IPS-NIHi7 (cell line): ENCODE measurements at regions not wholly inside any gene's neighbourhood (a gene's known extent, or its start where the extent isn't known, plus 50 kb on each side); places are given as distances from the start of the nearest gene placed in this dataset.
A peak's percentile ranks its signal among the peaks of the same experiment; 100 is the strongest.
"Not testable (repeated sequence)": the region's sequence is repeated elsewhere in the genome, so short reads cannot be mapped to it uniquely, and the experiment has no call there.

ENCODE experiments used
- DNase-seq: peaks from one replicate; pipeline ENCODE4 v3.0.0; 2012; ENCODE audit warnings: mixed read lengths; ENCODE audit errors: extremely low spot score

DNA sequence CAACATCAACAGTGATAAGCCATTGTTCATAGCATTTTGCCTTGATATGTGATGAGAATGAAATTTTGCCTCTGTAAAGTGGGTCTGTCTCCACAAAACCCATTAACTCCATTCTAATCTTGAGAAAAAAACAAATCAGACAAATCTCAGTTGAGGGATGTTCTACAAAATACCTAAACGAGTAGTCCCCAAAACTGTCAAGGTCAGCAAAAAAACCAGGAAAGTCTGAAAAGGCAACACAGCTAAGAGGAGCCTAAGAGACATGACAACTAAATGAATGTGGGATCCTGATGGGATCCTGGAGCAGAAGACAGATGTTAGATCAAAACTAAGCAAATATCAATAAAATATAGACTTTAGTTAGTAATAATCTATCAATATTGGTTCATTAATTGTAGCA lies 431.6 kb upstream of the SPTLC3 start:
- no peak for DNase-seq

DNA sequence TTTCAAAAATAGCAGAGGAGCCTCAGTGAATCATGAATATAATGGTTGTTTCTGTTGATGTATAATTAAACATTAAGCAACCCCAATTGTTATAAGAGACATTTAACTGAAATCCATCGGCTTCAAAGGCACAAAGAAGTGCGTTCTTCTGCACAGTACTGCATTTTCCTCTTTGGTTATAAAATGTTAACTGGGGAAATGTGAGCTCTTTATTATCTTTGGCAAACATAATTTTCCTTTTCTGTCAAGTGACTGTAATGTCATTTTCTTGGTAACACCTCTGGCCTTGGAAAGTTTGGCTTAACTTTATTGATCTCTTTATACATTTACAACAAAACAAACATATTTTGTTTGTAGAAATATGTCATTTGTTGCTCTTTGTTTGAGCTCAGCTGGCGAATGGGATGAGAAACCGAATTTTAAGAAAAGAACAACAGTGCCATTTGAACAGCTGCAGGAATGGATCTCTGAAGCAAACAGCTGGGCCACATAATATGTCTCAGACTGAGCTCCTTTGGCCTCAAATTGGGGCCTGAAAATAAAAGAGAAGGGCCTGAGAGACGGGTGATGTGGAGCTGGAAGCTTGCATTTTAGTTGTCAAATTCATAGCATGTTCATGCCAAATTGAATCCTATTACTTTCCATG lies 427.0 kb upstream of the SPTLC3 start:
- DNase-seq: no peak

DNA sequence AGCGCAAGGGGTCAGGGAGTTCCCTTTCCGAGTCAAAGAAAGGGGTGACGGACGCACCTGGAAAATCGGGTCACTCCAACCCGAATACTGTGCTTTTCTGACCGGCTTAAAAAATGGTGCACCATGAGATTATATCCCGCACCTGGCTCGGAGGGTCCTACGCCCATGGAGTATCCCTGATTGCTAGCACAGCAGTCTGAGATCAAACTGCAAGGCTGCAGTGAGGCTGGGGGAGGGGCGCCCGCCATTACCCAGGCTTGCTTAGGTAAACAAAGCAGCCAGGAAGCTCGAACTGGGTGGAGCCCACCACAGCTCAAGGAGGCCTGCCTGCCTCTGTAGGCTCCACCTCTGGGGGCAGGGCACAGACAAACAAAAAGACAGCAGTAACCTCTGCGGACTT lies 426.1 kb upstream of the SPTLC3 start:
- DNase-seq: not testable (repeated sequence)

DNA sequence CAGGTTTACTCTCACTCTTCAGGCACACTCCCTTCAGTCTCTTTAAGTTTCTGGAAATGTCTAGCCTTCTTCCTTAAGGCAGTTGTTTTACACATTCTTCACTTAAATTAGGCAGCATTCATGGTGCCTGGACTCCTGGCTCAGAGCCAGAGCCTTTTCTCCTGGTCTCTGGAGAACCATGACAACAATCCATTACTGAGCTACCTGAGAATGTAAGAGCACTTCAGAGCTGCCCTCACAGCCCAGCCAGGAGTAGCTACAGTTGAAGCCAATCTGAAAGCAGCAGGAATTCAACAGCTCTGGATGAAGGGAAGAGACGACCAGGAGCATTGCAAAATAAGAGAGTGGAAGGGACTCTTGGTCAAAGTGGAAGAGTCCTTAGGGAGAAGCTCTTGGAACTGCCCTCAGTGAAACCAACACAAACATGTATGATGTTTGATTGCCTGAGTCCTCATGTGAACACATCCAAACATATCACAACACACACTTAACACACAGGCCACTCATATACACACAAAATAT lies 416.8 kb upstream of the SPTLC3 start:
- DNase-seq: peak; percentile 23

DNA sequence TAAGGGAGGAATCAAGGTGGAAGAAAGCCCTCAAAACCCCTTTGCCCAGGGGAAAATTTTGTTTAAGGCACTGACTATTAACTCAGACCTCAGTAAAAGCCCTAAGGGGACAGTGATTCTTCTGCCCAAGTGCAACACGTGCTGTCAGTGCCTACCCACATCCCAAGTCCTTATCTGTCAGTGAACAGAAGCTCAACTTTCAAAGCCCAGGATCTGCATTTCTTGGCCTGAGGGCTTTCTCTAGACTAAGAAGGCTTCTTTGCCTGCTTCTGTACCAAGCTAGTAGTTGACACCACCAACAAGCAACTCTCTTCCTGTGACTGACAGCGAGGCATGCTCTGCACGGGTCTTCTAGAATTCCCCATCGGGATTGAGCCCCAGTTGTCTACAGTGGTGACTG lies 416.0 kb upstream of the SPTLC3 start:
- no peak for DNase-seq

DNA sequence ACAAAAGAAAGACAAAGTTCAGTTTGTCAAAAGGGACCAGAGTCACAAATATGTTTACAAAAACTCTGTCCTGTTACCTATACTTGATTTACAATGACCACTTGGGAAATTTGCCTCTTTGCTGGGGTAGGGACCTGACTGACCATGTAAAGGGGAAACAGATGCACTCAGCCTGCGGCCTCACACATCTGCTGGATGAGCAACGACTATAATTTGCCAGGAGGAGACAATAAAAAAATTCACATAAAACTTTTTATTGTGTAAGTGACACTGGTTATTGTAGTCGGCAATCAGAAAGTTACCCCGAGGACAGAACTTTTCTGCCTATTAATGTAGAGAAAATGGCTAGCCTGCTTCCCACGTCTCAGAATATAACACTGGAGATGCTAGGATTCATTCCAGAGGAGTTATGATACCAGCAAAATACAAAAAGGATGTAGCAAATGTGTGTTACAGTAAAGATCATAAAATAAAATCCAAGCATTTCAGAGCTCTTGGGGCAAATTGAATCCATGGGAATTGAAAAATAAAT lies 415.4 kb upstream of the SPTLC3 start:
- DNase-seq: no peak

DNA sequence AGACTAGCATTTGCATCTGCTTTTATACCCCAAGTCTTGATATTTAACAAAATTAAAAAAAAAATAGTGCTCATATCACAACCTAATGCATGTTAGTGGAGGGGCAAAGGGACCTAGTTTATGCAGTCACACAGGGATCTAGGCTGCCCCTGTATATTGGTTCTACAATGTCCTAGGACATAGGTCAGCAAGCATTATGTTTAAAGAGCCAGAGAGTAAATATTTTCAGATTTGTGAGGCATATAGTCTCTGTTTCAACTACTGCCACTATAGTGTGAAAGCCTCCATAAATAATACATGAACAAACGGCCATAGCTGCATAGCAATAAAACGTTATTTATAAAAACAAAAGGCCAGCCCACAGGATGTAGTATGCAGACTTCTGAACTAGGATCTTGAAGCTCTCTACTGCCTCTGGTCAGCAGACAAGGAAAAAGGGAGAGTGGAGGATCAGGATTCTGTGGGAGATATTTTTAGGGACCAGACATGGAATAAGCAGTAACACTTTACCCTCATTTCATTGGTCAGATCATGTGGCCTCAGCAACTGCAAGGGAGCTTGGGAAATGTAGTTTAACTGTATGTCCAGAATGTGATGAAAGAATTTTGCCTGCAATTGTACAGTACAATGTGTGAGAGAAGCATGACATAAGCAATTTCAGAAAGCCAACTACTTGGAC lies 414.2 kb upstream of the SPTLC3 start:
- no peak for DNase-seq

DNA sequence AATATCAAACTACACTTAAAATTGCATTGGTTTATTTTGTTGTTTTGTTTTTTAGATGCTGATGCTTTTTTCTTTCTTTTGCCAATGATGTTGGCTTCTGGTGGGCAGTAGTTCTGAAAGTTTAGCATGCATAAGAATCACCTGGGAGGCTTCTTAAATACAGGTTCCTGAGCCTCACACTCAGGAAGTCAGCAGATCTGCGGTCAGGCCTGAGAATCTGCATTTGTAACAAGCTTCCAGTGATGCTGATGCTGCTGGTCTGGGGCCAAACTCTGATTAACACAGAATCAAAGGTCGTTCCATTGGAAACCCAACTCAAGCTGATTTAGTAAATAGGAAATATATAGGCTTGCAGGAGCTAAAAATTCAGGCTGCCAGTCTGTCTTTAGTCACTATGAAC lies 412.9 kb upstream of the SPTLC3 start:
- no peak for DNase-seq

DNA sequence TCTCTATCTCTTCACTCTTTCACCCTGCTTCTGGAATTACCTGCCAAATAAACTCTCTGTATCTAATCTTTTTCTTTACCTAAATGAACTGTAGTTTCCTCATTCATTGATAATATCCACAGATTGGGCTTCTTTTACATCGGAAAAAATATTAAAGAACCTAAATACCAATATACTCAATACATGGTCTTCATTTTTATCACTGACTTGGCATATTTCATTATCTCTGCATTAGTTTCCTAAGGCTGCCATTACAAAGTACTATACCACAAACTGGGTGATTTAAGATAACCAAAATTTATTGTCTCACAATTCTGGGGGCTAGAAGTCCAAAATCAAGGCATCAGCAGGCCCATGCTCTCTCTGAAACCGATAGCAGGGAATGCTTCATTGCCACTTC lies 411.9 kb upstream of the SPTLC3 start:
- DNase-seq: no peak

DNA sequence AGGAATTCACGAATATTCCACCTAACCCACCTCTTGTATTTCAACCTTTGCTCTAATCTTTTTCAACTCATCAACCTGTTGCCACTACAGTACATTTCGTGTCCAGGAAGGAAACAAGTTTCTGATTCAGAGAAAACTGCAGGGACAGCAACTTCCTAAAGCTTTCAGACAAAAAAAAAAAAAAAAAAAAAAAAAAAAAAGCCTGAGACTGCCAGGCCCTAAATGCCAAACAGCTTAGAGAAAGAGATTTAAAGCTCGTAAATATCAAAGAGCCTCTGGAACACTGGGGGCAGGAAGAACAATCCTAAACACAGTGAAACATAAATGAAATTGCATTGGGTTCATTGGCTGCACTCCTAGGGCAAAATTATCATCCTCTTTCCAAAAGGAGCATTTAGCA lies 411.2 kb upstream of the SPTLC3 start:
- DNase-seq: no peak

DNA sequence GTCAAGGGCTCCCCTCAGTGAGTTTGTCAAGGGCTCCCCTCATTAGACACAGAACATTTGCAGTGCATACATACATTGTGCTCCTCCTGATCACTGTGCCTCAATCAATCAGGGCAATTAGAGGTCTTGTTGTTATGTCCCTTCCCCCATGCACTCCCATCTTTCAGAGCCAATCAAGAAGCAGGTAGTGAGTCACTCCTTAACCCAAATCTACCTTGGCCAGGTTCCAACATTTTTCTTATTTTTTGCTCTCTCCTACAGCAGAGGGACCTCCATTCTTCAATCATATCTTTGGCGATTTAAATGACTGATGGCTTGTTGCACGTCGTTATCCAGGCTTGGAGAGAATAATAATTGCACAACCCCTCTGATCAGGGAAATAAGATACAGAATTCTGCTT lies 409.9 kb upstream of the SPTLC3 start:
- DNase-seq: no peak

DNA sequence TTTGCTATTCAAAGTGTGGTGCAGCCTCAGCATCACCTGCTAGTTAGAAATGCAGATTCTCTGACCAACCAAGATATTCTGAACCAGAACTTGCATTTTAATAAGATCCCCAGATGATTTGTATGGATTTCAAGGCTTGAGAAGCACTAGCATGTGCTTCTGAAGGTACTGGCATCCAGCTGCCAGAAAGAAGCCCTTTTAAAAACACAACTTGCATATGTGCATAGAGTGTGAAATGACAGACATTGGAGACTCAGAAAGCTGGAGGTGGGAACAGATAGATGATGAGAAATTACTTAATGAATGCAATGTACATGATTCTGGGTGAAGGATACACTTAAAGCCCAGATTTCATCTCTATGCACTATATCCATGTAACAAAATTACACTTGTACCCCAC lies 409.3 kb upstream of the SPTLC3 start:
- DNase-seq: no peak

DNA sequence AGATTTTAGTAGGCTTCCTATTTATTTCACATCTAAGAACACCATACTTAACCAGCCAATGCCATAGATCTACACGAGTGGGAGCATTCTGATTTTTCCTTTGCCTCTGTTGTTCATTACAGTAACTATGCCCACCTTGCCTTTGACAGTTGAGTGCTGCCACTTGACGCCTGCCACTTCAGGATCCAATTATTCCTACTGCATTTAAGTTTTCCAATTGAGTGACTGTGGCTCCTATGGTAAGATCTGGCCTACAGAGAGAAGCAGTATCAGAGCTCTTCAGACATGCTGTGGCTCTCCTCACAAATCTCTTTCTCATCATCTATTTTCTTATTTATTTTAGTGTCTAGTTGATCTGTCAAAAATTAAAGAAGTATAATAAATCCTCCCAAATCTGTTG lies 403.0 kb upstream of the SPTLC3 start:
- DNase-seq: no peak

DNA sequence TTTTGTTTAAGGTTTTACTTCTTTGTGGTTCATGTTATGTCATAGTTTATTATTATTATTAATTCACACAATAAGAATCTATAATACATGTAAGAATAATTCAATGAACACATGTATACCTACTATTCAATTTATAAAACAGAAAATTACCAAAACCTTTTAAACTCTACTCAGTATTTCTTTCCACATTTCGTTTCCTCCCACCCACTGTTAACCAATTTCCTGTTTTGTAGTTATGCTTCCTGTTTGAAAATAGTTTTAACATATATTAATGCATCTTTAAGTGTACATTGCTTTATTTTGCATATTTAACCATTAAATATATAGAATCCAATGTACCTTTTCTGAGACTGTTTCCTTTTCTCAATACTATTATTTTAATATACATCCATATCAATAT lies 397.9 kb upstream of the SPTLC3 start:
- no peak for DNase-seq

DNA sequence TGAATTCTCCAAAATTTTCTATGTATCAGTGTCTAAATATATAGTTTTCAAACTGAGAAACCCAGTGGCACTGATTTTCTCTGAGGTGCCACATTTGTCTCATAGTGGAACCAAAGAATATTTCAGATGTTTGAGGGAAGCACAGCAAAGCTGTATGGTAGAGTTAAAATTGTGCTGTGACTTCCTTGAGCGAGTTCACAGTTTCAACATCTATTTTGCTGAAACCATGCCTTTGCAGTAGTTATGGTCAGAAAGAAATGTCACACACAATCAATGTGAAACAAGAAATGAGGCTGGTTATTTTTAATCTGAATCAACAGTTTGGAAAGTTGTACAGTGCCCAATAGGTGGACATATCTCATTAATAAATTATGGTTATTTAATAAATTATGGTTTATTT lies 394.0 kb upstream of the SPTLC3 start:
- DNase-seq: no peak

DNA sequence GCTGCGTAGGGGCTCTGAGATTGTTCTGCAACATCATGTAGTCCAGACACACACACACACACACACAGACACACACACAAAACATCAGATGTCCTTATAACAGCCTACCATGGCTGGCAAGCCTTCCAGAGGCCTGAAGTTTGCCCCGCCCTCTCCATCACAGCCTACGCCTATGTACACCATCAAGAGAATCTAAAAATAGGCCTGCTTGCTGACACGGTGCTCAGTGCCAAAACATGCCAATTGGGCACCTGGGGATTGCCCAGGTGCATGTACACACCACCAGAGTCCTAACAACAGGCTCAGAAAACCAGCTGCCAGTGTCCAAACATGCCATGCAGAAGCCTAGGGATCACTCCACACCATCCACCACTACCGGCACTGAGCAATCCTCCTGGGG lies 391.7 kb upstream of the SPTLC3 start:
- DNase-seq: no peak

DNA sequence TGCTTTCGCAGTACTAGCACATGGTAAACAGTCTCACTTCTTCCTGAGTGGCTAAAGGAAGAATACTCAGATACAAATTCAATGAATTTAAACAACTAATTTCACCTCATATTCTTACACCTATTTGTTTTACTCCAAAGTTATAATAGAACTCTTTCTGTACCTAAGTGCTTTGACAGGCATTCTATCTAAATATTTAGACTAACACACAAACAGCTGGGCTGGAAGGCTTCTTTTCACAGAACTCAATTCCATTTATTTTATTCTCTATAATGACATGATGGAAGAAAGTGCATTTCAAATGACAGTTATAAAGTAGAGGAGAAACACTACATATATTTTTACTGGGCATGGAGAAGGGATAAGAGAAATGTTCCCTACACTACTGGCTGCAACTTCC lies 384.9 kb upstream of the SPTLC3 start:
- no peak for DNase-seq

DNA sequence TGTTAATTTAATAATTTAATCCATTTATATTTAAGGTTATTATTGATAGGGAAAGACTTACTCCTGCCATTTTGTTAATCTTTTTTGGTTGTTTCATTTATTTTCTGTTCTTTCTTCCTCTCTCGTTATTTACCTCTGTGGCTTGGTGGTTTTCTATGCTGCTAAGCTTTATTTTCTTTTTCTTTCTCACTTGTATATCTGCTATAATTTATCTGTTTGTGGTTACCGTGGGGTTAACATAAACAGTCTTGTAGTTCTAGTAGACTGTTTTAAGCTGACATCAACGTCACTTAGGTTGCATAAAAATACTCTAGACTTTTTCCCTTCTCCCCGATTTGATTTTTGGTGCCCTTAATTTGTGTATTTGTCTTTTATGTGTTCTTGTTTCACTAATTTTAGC lies 381.3 kb upstream of the SPTLC3 start:
- no peak for DNase-seq

DNA sequence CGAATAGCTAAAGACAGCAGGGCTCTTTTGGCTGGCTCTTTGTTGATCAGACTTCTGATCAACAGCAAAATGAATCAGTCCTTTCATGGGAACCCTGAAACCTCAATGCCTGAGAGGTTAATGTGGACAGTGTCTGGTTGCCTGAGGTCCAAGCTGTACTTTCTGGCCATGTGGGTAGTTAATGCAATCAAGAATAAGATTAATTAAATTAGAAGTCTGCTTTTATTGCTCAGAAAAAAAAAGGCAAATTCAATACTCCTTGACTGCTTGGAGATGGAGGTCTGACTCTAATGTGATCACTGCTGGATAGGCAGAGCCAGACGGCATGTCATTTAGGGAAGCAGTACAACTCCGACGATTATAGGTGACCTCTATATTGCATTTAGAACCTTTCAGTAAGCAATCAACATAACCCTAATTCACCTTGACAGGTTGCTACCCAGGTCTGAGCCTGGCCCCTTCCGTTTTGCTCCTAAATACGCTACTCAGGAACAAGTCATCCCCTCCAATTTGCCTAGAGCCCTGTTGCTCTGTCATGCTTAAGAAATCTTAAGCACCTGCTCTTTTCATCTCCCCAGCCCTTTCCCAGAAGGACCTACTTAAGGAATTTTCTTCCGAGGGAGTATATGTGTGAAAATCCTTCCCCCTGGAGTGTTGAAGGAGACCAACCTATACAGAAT lies 370.0 kb upstream of the SPTLC3 start:
- no peak for DNase-seq

DNA sequence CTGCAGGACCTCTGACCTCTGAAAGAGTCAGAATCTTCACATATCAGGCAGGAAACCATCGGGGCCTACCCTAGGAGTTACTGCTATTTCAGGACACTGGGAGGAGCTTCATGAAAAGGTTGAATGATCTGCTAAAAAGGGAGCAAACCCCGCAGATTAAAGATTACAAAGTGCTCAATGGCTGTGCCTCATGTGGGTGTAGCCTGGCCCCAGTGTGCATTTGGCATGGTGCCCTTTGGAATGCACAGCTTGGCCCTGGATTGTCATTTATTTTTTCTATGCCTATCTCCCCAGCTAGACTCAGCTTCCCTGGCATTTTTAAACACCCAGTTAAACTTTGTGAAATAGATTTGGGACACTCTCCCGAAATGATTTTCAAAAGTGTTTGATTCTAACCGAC lies 368.5 kb upstream of the SPTLC3 start:
- no peak for DNase-seq

DNA sequence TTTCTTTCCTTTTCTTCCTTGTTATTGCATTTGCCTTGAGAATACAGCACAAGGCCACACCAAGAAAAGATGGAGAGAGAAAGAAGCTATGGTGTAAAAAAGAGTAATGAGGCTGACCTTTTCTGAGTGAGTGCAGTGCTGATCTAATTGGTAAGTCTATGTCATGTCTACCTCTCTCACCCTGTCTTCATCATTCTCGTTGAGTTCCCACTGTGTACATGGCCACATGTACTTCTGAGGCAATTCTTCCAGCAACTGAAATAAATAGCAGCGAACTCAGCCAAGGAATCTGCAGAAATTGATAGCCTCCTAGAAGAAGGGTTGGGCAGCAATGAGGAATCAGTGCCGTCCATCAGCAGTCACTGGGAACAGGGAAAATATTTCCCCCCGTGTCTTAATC lies 367.2 kb upstream of the SPTLC3 start:
- DNase-seq: no peak

DNA sequence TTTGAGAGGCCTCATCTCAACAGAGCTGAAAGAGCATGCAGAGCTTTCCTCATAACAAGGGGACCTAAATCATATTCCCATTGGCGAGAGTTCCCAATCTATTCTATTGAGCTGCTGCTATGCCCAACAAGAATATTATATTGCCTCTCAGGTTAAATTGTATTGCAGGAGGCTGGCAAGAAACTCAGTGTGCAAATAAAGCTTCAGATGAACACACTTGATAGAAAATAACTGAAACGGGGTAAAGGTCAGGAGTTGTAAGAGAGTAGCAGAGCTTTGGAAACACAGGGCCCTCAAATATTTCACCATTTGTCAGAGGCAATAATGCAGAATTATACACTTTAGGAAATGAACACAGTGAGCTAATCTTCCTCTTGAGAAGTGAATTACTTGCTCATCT lies 364.3 kb upstream of the SPTLC3 start:
- no peak for DNase-seq

DNA sequence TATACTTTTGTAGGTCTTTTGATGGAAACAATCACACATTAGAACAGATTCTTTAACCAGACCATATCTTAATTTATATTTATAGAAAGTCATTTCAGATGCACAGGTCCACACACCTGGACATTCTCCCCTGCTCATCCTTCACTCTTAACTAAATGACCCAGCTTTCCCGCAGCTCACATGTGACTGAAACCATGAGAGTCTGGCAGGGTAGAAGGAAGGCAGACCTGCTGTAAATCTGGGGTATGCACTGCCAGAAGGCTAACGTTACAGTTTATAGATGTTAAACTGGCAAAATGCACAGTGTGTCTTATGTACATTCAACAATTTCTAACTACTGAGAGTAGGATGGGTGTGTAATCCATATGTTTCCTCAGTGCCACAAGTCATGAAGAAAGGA lies 359.5 kb upstream of the SPTLC3 start:
- no peak for DNase-seq
